GM10266 (cell line): ENCODE measurements at regions not wholly inside any gene's neighbourhood (a gene's known extent, or its start where the extent isn't known, plus 50 kb on each side); places are given as distances from the start of the nearest gene placed in this dataset.

Experiments
- DNase-seq: peaks from one replicate; pipeline ENCODE4 v3.0.0; 2012; ENCODE audit errors: extremely low spot score
- TF ChIP-seq, protein P1 (sequence below): IDR thresholded peaks from 2 replicates; pipeline ENCODE4 v1.5.1; 2012; ENCODE audit warnings: mild to moderate bottlenecking, low read depth; ENCODE audit not compliant: control insufficient read depth, insufficient read depth; ENCODE audit errors: missing control alignments

DNA sequence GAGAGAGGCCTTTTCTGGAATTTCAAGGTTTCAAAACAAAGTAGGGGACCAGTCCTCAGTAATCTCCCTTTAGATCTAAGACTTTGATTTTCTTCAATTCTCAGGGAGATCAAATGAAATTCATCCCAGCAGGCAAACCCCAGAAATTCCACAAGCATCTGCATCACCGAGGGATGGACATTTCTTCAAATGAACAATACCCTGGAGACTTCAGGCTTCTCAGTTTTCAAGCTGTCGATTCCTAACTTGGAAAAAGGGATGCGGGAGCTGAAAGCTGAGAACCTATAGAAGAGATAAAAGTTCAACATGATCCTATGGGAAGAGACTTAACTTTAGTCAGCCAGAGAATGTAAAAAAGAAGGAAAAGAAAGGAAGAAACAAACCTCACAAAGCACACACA, 296.9 kb upstream of the CDH5 start:
- no peak for DNase-seq

DNA sequence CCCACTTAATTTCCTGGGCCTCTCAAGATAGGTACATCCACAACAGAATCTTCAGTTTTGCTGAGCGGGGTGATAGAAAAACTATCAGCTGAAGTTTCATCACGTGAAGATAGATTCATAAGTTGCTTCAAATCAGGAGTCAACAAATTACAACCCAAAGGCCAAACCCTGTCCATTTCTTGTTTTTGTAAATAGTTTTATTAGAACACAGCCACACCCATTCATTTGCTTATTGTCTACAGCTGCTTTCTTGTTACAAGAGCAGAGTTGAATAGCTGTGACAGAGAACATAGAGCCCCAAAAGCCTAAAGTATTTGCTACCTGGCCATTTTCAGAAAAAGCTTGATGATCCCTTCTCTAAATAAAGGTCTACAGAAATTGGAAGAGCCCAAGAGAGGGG, 300.1 kb upstream of the CDH5 start:
- TF ChIP-seq, protein P1, sequence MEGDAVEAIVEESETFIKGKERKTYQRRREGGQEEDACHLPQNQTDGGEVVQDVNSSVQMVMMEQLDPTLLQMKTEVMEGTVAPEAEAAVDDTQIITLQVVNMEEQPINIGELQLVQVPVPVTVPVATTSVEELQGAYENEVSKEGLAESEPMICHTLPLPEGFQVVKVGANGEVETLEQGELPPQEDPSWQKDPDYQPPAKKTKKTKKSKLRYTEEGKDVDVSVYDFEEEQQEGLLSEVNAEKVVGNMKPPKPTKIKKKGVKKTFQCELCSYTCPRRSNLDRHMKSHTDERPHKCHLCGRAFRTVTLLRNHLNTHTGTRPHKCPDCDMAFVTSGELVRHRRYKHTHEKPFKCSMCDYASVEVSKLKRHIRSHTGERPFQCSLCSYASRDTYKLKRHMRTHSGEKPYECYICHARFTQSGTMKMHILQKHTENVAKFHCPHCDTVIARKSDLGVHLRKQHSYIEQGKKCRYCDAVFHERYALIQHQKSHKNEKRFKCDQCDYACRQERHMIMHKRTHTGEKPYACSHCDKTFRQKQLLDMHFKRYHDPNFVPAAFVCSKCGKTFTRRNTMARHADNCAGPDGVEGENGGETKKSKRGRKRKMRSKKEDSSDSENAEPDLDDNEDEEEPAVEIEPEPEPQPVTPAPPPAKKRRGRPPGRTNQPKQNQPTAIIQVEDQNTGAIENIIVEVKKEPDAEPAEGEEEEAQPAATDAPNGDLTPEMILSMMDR, result no peak
- no peak for DNase-seq

More for the DNA sequence above, 296.9 kb upstream of the CDH5 start:
- TF ChIP-seq, protein P1, result no peak

DNA sequence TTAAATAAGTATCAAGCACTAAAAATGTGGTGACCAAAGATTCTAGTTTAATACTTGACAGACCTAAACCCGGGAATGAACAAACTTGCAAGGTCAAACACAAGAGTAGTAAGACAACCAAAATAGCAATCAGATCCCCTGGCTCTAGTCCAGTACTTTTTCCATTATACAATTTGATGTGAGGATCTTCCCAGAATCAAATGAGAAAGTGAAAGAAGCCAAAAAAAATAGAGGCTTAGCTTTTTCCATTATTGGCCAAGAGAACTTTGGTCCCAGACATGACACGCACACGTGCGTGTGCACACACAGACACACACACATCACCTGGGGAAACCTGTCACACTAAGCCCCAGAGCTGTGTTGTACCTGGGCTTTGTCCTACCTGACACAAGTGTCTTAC, 300.6 kb upstream of the CDH5 start:
- TF ChIP-seq, protein P1, result no peak
- DNase-seq, result no peak

DNA sequence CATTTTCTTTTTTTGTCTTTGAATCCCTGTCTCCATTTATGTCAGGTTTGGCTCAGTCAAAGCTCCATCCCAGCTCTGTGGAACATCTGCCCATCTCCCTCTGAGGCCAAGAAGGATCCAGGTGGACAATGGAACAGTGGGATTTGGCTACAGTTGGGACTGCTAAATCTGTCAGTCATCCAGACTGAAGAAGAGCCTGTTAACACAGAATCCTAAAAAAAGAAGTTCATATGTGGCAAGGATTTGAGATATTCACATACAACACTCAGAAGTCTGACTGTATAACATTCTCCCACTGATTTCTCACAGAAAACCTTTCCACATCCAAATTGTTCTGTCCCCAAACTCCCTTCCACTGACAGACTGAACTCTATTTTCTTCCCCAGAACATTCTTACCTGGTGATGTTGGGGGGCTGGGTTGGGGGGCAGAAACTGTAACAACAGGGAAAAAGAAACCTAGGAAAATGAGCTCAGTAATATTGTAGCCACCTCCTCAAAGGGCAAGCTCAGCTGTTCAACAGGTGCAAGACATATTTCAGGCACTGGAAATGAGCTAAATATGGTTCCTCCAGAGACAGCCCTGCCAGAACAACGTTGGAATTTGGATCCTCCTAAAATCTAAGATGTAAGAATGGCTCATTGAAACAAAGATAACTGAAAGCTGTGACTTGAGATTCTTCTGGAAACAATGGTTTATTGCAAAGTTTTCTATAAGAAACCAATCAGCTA, 301.5 kb upstream of the CDH5 start:
- TF ChIP-seq, protein P1, result no peak
- DNase-seq, result no peak

DNA sequence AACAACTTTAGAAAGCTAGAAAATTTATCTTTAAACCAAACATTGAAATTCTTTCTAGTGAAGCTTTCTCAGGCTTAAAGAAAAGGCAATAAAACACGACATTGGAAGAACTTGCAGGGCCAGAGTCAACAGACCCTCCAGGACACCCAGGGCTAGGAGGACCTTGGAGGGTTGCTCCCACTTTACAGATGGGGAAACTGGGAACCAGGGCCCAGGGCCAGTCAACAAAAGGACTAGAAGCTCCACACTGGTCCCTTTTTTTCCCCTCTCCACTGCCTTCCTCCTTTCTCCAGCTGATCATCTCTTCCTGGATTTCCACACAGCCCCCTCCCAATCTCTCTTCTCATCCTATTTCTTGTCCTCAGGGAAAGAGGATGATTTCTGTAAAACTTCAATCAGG, 307.7 kb upstream of the CDH5 start:
- DNase-seq, result no peak

DNA sequence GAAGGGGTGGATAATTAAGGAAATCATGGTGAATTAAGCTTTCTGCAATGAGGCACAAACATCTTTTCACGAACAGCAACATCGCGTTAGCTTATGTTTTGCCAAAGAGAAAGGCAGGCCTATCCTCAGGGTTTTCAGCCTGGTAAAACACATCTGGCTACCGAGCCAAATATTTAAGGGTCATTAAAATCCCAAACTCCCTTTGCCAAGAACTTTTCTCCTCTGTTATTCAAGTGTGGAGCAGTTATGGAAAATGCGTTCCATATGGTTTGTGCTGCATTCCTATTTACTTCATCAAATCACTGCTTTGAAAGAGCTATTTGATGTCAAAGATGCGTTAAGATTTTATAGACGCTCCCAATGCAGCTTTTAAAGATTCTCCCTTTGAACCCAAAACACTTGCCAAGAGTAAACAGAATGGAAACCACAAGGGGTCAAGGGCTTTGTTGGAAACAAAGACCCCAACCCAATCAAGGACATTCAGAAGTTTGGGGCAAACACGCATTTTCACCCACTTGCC, 308.3 kb upstream of the CDH5 start:
- no peak for DNase-seq
- TF ChIP-seq, protein P1, result no peak

More for the DNA sequence above, 307.7 kb upstream of the CDH5 start:
- TF ChIP-seq, protein P1, result no peak

DNA sequence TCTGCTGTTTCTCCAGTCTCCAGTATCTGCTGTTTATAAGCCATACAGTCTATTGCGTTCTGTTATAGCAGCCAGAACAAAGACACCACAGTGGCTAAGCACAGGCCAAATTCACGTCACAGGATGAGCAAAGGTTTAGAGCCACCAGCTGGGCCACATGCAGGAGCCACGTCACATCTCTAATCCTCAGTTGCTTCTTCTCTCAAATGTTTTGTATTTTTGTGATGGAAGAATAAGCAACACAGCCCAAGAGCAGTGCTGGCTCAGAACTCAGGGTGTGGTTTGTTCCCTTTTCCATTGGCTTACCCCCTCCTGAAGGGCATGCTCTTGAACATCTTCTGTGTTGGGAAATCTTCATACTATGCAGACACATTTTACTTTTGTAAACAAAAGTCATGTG, 309.4 kb upstream of the CDH5 start:
- DNase-seq, result no peak
- TF ChIP-seq, protein P1, result no peak
